ENCODE measurements at regions not wholly inside any gene's neighbourhood (a gene's known extent, or its start where the extent isn't known, plus 50 kb on each side); places are given as distances from the start of the nearest gene placed in this dataset.

GRCh38 chr2:238730881-238731280 lies 117.0 kb upstream of the TWIST2 start (continued):
- TF ChIP-seq REST (IDR thresholded peaks at IDR 0.05; ENCODE audit: low read depth, low read length) (no peak), PBX3 (IDR thresholded peaks at IDR 0.05) (no peak)

- Histone ChIP-seq H3K4me2 (no peak overlapping the region), H3F3A (replicated peaks; ENCODE audit: insufficient read depth) (peaks cover 17% of the 10 kb centered on the region), H3K36me3 (replicated peaks in 1 of 2; ENCODE audit: control insufficient read depth in 1 of 2, insufficient read depth in 2 of 2, low read length in 1 of 2) (no peaks in the 10 kb centered on the region), H3K27ac (ENCODE audit: low read depth in 2 of 2, low read length in 1 of 2) (no peak overlapping the region), H3K27me3 (ENCODE audit: insufficient read depth) (no peaks in the 10 kb centered on the region), H3K9ac (no peak overlapping the region), H3K4me1 (ENCODE audit: control insufficient read depth in 1 of 2, insufficient read depth in 2 of 2, low read depth in 1 of 2, low read length in 1 of 2) (peaks cover 6 to 10% of the 10 kb centered on the region in 2 experiments; a peak in 1 of 4 replicates), H3K4me3 (ENCODE audit: low read depth in 2 of 2, low read length in 1 of 2) (no peak overlapping the region), H3K79me2 (ENCODE audit: insufficient read depth) (no peaks in the 10 kb centered on the region), H3K9me2 (no peaks in the 10 kb centered on the region), H3K9me3 (no peaks in the 10 kb centered on the region), H4K20me1 (ENCODE audit: insufficient read depth) (no peaks in the 10 kb centered on the region), H2AFZ (ENCODE audit: low read depth) (no peak overlapping the region)
- no peak for DNase-seq
- ChIA-PET POLR2A (no interaction called here), CTCF (interaction anchor here (0.9 kb wide), 1 partner anchor 53 kb away, joined by 5 read pairs; no protein-coding TSS in a partner anchor)
- TF ChIP-seq USF2 (IDR thresholded peaks at IDR 0.05; ENCODE audit: borderline replicate concordance, low read depth, low read length) (no peak), TEAD4 (IDR thresholded peaks at IDR 0.05; ENCODE audit: borderline replicate concordance, insufficient read depth) (no peak), MAX (IDR thresholded peaks at IDR 0.05; ENCODE audit: low read depth) (no peak), NRF1 (IDR thresholded peaks at IDR 0.05; ENCODE audit: low read depth, low read length) (no peak), RFX5 (IDR thresholded peaks at IDR 0.05; ENCODE audit: low read length) (no peak), FOSL2 (IDR thresholded peaks at IDR 0.05; ENCODE audit: borderline replicate concordance, low read depth) (no peak), GABPA (IDR thresholded peaks at IDR 0.05; ENCODE audit: low read depth) (no peak), JUND (IDR thresholded peaks at IDR 0.05) (no peak), CTCF (IDR thresholded peaks at IDR 0.05) (no peak), RCOR1 (IDR thresholded peaks at IDR 0.05; ENCODE audit: low read length) (no peak), RAD21 (IDR thresholded peaks at IDR 0.05; ENCODE audit: low read length) (no peak), EP300 (IDR thresholded peaks at IDR 0.05; ENCODE audit: borderline replicate concordance in 1 of 2, low read depth in 1 of 2, low read length in 1 of 2) (no peak), SIN3A (IDR thresholded peaks at IDR 0.05; ENCODE audit: borderline replicate concordance, low read depth, low read length) (no peak), FOXM1 (IDR thresholded peaks at IDR 0.05; ENCODE audit: low read depth) (no peak), FOXJ3 (CRISPR knock-in tag; IDR thresholded peaks at IDR 0.05) (no peak), TAF1 (IDR thresholded peaks at IDR 0.05; ENCODE audit: borderline replicate concordance, low read depth, low read length) (no peak), IRF3 (IDR thresholded peaks at IDR 0.05; ENCODE audit: low read depth, low read length) (no peak), SMC3 (IDR thresholded peaks at IDR 0.05; ENCODE audit: low read depth, low read length) (no peak), ZBTB33 (IDR thresholded peaks at IDR 0.05; ENCODE audit: borderline replicate concordance, low read depth) (no peak), GATA2 (CRISPR knock-in tag; IDR thresholded peaks at IDR 0.05) (no peak)
- WGBS (ENCODE audit: low lambda C conversion rate) = 86% methylated on average over 3 of the region's 3 CpGs
Measured at GRCh38 chr2:238731961-238732360, 115.9 kb upstream of the TWIST2 start.

All from SK-N-SH (cell line).